H1 (cell line): ENCODE measurements at regions not wholly inside any gene's neighbourhood (a gene's known extent, or its start where the extent isn't known, plus 50 kb on each side); places are given as distances from the start of the nearest gene placed in this dataset.

ENCODE experiments used
- CEBPB ChIP-seq: IDR thresholded peaks from 2 replicates; pipeline ENCODE4 v1.6.1; 2012; ENCODE audit warnings: low read depth, low read length
- CTCF ChIP-seq, 3 experiments: IDR thresholded peaks; 1 replicate in 2 of 3; 2 replicates in 1 of 3; pipeline versions ENCODE4 v1.5.1 to v1.6.1; 2011; ENCODE audit warnings: low read length in 3 of 3, mild to moderate bottlenecking in 3 of 3, inconsistent platforms in 2 of 3, low read depth in 1 of 3, moderate library complexity in 1 of 3; ENCODE audit not compliant: insufficient read depth in 1 of 3; ENCODE audit errors: control extremely low read depth in 1 of 3
- EGR1 ChIP-seq: IDR thresholded peaks from 2 replicates; pipeline ENCODE4 v1.6.1; 2011; ENCODE audit warnings: low read depth, low read length, borderline replicate concordance
- EP300 ChIP-seq, 2 experiments: IDR thresholded peaks; 1 replicate in 1 of 2; 2 replicates in 1 of 2; pipeline ENCODE4 v1.6.1; 2011 to 2012; ENCODE audit warnings: low read depth in 2 of 2, low read length in 2 of 2, mild to moderate bottlenecking in 2 of 2, borderline replicate concordance in 1 of 2, inconsistent platforms in 1 of 2, moderate library complexity in 1 of 2
- EZH2 ChIP-seq: fragments of 200-600 bp; sonication (generic); IDR thresholded peaks from 2 replicates; pipeline ENCODE4 v1.7.1; 2012; ENCODE audit warnings: low read depth, mild to moderate bottlenecking, moderate library complexity, low read length, inconsistent platforms; ENCODE audit not compliant: severe bottlenecking
- POLR2A ChIP-seq, 2 experiments: IDR thresholded peaks; 1 replicate in 1 of 2; 2 replicates in 1 of 2; pipeline ENCODE4 v1.6.1; 2011; ENCODE audit warnings: low read depth in 2 of 2, low read length in 2 of 2, mild to moderate bottlenecking in 2 of 2; ENCODE audit errors: control extremely low read depth in 1 of 2
- SIN3A ChIP-seq, 2 experiments: IDR thresholded peaks in 1 of 2; conservative IDR thresholded peaks in 1 of 2; 2 replicates each; pipeline ENCODE4 v1.6.1; 2011 to 2012; ENCODE audit warnings: low read length in 2 of 2, improper control_type of control experiment in 1 of 2, low read depth in 1 of 2, mild to moderate bottlenecking in 1 of 2
- TAF1 ChIP-seq: IDR thresholded peaks from 2 replicates; pipeline ENCODE4 v1.6.1; 2011; ENCODE audit warnings: mild to moderate bottlenecking, low read depth, low read length
- TCF12 ChIP-seq: IDR thresholded peaks from 2 replicates; pipeline ENCODE4 v1.6.1; 2011; ENCODE audit warnings: low read depth, mild to moderate bottlenecking, low read length
- USF2 ChIP-seq: IDR thresholded peaks from 2 replicates; pipeline ENCODE4 v1.6.1; 2011; ENCODE audit warnings: low read length, improper control_type of control experiment
- YY1 ChIP-seq: IDR thresholded peaks from 2 replicates; pipeline ENCODE4 v1.6.1; 2011; ENCODE audit warnings: low read depth, mild to moderate bottlenecking, low read length
- TF ChIP-seq, protein P1 (sequence below): IDR thresholded peaks from 2 replicates; pipeline ENCODE4 v1.6.1; 2012; ENCODE audit warnings: inconsistent platforms

DNA sequence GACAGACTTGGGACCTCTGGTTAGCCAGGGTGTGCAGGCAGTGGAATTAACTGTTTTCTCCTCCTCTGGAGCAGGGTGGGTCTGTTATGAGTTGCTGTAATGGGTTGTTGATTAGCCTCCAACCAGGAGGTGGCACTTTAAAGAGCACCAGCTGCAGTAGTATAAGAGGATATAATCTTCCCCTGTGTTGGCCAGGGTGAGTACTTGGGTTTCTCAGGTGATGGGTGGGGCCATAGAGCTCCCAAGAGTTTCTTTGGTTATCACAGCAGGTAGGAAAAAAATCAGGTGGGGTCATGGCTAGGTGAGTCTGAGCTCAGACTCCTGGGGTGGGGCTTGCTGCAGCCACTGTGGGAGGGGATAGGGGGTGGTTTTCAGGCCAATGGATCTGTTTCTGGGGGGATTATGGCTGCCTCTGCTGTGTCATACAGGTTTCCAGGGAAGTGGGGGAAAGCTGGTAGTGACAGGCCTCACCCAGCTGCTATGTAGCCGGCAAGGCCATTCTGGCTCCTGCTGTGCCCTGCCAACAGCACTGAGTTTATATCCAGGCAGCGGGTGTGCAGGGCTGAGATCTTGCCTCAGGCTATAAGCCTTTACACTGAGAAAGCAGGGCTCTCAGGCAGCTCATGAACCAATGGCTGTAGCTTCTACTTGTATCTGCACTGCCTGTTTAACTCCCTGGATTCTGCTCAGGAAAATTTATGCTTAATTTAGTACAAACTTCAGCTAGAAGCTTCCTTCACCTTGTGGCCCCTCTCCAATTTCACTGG, 70.1 kb downstream of the CCNG2 start:
- TF ChIP-seq TCF12 = no peak
- no peak for TF ChIP-seq TAF1
- no peak for TF ChIP-seq EZH2
- no peak for TF ChIP-seq YY1
- no peak for TF ChIP-seq CTCF (IDR thresholded peaks at IDR 0.05; ENCODE audit: control extremely low read depth in 1 of 3, insufficient read depth in 1 of 3, low read depth in 1 of 3, low read length in 3 of 3)
- no peak for TF ChIP-seq EGR1
- no peak for TF ChIP-seq EP300 (IDR thresholded peaks at IDR 0.05; ENCODE audit: borderline replicate concordance in 1 of 2, low read depth in 2 of 2, low read length in 2 of 2)
- TF ChIP-seq POLR2A (IDR thresholded peaks at IDR 0.05; ENCODE audit: control extremely low read depth in 1 of 2, low read depth in 2 of 2, low read length in 2 of 2) = no peak
- TF ChIP-seq, protein P1, sequence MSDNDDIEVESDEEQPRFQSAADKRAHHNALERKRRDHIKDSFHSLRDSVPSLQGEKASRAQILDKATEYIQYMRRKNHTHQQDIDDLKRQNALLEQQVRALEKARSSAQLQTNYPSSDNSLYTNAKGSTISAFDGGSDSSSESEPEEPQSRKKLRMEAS = no peak
- TF ChIP-seq SIN3A (conservative IDR thresholded peaks at IDR 0.05 in 1 of 2, IDR thresholded peaks at IDR 0.05 in 1 of 2; ENCODE audit: low read depth in 1 of 2, low read length in 2 of 2) = no peak
- no peak for TF ChIP-seq CEBPB
- TF ChIP-seq USF2 = no peak
